GM23338 (cell line): ENCODE measurements at regions not wholly inside any gene's neighbourhood (a gene's known extent, or its start where the extent isn't known, plus 50 kb on each side); places are given as distances from the start of the nearest gene placed in this dataset.

Experiments used
- ATAC-seq: fragments of 200-7000 bp; cut with Tn5 transposase; 3 replicates; pipeline ENCODE4 v1.9.1; 2020
- DNase-seq: peaks from one replicate; pipeline ENCODE4 v3.0.0-alpha.2; 2015; ENCODE audit warnings: low spot score
- H2AFZ ChIP-seq: fragments of 200-600 bp; sonication (generic); 2 replicates; pipeline ENCODE4 v1.8.0; 2016; ENCODE audit warnings: antibody characterized with exemption, mild to moderate bottlenecking, moderate library complexity
- H3F3A ChIP-seq: fragments of 200-600 bp; sonication (generic); replicated peaks from 2 replicates; pipeline ENCODE4 v1.8.0; 2017; ENCODE audit warnings: antibody characterized with exemption, mixed run types, low read depth
- H3K27ac ChIP-seq: fragments of 200-600 bp; sonication (generic); 2 replicates; pipeline ENCODE4 v1.6.1; 2016; ENCODE audit warnings: low read depth
- H3K27me3 ChIP-seq: fragments of 200-600 bp; sonication (generic); 2 replicates; pipeline ENCODE4 v1.8.0; 2016; ENCODE audit warnings: mild to moderate bottlenecking, mixed run types, moderate library complexity; ENCODE audit not compliant: insufficient read depth
- H3K36me3 ChIP-seq: fragments of 200-600 bp; sonication (generic); 2 replicates; pipeline ENCODE4 v1.8.0; 2016; ENCODE audit warnings: mild to moderate bottlenecking; ENCODE audit not compliant: insufficient read depth
- H3K4me1 ChIP-seq: fragments of 200-600 bp; sonication (generic); 2 replicates; pipeline ENCODE4 v1.8.0; 2016; ENCODE audit warnings: mild to moderate bottlenecking, moderate library complexity; ENCODE audit not compliant: insufficient read depth
- H3K4me2 ChIP-seq: fragments of 200-600 bp; sonication (generic); 2 replicates; pipeline ENCODE4 v1.7.1; 2017; ENCODE audit warnings: mixed run types
- H3K4me3 ChIP-seq: fragments of 200-600 bp; sonication (generic); 2 replicates; pipeline ENCODE4 v1.6.1; 2016; ENCODE audit warnings: mixed run types
- H3K79me2 ChIP-seq: fragments of 200-600 bp; sonication (generic); replicated peaks from 2 replicates; pipeline ENCODE4 v1.8.0; 2017; ENCODE audit warnings: mild to moderate bottlenecking; ENCODE audit not compliant: insufficient read depth
- H3K9me2 ChIP-seq: fragments of 200-600 bp; sonication (generic); 2 replicates; pipeline ENCODE4 v1.8.0; 2017; ENCODE audit not compliant: insufficient read depth
- H4K20me1 ChIP-seq: fragments of 200-600 bp; sonication (generic); replicated peaks from 2 replicates; pipeline ENCODE4 v1.8.0; 2017; ENCODE audit warnings: mild to moderate bottlenecking; ENCODE audit not compliant: insufficient read depth
- H3K27ac Mint-ChIP-seq: 2 replicates; pipeline ENCODE4 v1.8.0; 2020; ENCODE audit warnings: inconsistent platforms, mild to moderate bottlenecking, moderate library complexity, mixed read lengths
- H3K27me3 Mint-ChIP-seq: 3 replicates; pipeline ENCODE4 v1.8.0; 2022; ENCODE audit warnings: low read depth, mild to moderate bottlenecking, moderate library complexity, mixed read lengths, inconsistent platforms; ENCODE audit not compliant: insufficient read depth, poor library complexity
- H3K36me3 Mint-ChIP-seq: 3 replicates; pipeline ENCODE4 v1.8.0; 2021; ENCODE audit warnings: low read depth, mild to moderate bottlenecking, inconsistent platforms, moderate library complexity, mixed read lengths
- H3K4me1 Mint-ChIP-seq: 3 replicates; pipeline ENCODE4 v1.8.0; 2020; ENCODE audit warnings: mild to moderate bottlenecking, inconsistent platforms, mixed read lengths
- H3K4me3 Mint-ChIP-seq: 3 replicates; pipeline ENCODE4 v1.8.0; 2021; ENCODE audit warnings: moderate library complexity, mild to moderate bottlenecking, inconsistent platforms, mixed read lengths
- H3K9me3 Mint-ChIP-seq: 3 replicates; pipeline ENCODE4 v1.8.0; 2020; ENCODE audit warnings: moderate library complexity, mild to moderate bottlenecking, inconsistent platforms, mixed read lengths
- CREB1 ChIP-seq: fragments of 250-450 bp; sonication (Bioruptor Pico); IDR thresholded peaks from 2 replicates; pipeline ENCODE4 v1.5.0; 2020; ENCODE audit warnings: low read depth, mild to moderate bottlenecking, moderate library complexity
- ETS1 ChIP-seq: IDR thresholded peaks from 2 replicates; pipeline ENCODE4 v1.6.1; 2016; ENCODE audit warnings: antibody characterized with exemption
- EZH2 ChIP-seq: fragments of 200-600 bp; sonication (generic); IDR thresholded peaks from one replicate; pipeline ENCODE4 v1.8.0; 2017; ENCODE audit warnings: antibody characterized with exemption, mild to moderate bottlenecking, low read depth; ENCODE audit not compliant: unreplicated experiment
- EZH2phosphoT487 ChIP-seq: fragments of 200-600 bp; sonication (generic); IDR thresholded peaks from one replicate; pipeline ENCODE4 v1.8.1; 2018; ENCODE audit warnings: antibody characterized with exemption; ENCODE audit not compliant: unreplicated experiment
- JUNB ChIP-seq: IDR thresholded peaks from one replicate; pipeline ENCODE4 v1.6.1; 2016; ENCODE audit warnings: antibody characterized with exemption; ENCODE audit not compliant: unreplicated experiment
- NANOG ChIP-seq: IDR thresholded peaks from 2 replicates; pipeline ENCODE4 v1.6.1; 2016; ENCODE audit warnings: antibody characterized with exemption, borderline replicate concordance
- POLR2AphosphoS5 ChIP-seq: IDR thresholded peaks from 2 replicates; pipeline ENCODE4 v1.6.1; 2016; ENCODE audit warnings: antibody characterized with exemption, low read depth
- REST ChIP-seq: IDR thresholded peaks from one replicate; pipeline ENCODE4 v1.6.1; 2018; ENCODE audit warnings: antibody characterized with exemption; ENCODE audit not compliant: unreplicated experiment
- STAT1 ChIP-seq: IDR thresholded peaks from one replicate; pipeline ENCODE4 v1.6.1; 2016; ENCODE audit warnings: antibody characterized with exemption; ENCODE audit not compliant: unreplicated experiment
- ZNF114 ChIP-seq: fragments of 250-450 bp; sonication (Bioruptor Pico); IDR thresholded peaks from 2 replicates; pipeline ENCODE4 v1.5.0; 2020; ENCODE audit warnings: mild to moderate bottlenecking, moderate library complexity
- ZNF331 ChIP-seq: fragments of 250-450 bp; sonication (Bioruptor Pico); IDR thresholded peaks from 2 replicates; pipeline ENCODE4 v1.5.0; 2020; ENCODE audit warnings: low read depth, mild to moderate bottlenecking, moderate library complexity
- ZNF462 ChIP-seq: fragments of 250-450 bp; sonication (Bioruptor Pico); IDR thresholded peaks from 2 replicates; pipeline ENCODE4 v1.5.0; 2020; ENCODE audit warnings: mild to moderate bottlenecking, moderate library complexity

DNA sequence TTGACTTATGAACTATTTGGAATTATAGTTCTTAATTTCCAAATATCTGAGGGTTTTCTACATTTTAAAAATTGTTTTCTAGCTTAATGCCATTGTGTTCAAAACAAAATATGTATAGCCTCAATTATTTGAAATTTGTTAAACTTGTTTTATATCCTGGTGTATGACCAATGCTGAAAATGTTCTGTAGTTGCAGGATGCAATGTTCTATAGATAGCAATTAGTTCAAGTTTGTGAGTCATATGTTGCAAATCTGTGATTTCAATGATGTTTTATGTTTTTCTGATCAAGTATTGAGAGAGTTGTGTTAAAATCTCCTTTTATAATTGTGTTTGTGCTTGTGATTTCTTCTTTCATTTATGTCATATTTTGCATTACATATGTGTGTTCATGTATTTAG, 517.5 kb downstream of the ADGRL2 start:
- H3K27ac ChIP-seq, result no peak overlapping the region
- DNase-seq, result no peak
- no peaks in the 10 kb centered on the region for H3F3A ChIP-seq
- H3K9me2 ChIP-seq, result no peaks in the 10 kb centered on the region; the same call in 1 of the 2 replicates
- no peaks in the 10 kb centered on the region for H3K4me1 ChIP-seq
- no peak overlapping the region for H3K4me3 ChIP-seq
- no peak for ATAC-seq
- Mint-ChIP-seq H3K36me3 (no peaks in the 10 kb centered on the region), H3K27me3 (no peaks in the 10 kb centered on the region), H3K27ac (no peak overlapping the region), H3K9me3 (no peaks in the 10 kb centered on the region), H3K4me1 (no peaks in the 10 kb centered on the region), H3K4me3 (no peak overlapping the region)
- no peak overlapping the region for H3K4me2 ChIP-seq
- no peaks in the 10 kb centered on the region for H3K27me3 ChIP-seq
- TF ChIP-seq NANOG (no peak), CREB1 (CRISPR knock-in tag) (no peak), STAT1 (no peak)
- H3K36me3 ChIP-seq, result no peaks in the 10 kb centered on the region
- no peak overlapping the region for H2AFZ ChIP-seq
- H4K20me1 ChIP-seq, result no peaks in the 10 kb centered on the region
- H3K79me2 ChIP-seq, result no peaks in the 10 kb centered on the region

DNA sequence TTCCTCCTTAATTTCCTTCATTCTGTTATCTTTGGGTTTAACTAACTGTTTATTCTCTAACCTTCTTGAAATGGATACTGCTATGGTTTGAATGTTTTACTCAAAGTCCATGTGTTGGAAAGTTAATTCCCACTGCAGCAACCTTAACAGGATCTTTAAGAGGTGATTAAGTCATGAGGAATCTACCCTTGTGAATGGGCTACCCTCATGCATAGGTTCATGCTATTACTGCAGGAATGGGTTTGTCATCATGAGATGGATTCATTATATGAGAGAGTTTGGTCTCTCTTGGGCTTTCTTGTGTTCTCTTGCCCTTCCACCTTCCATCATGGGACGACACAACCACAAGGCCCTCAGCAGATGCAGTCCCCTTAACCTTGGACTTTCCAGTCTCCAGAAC, 516.9 kb downstream of the ADGRL2 start:
- Histone ChIP-seq H3K36me3 (no peaks in the 10 kb centered on the region), H3K79me2 (no peaks in the 10 kb centered on the region), H3K4me1 (no peaks in the 10 kb centered on the region), H3K4me2 (no peak overlapping the region), H3K9me2 (no peaks in the 10 kb centered on the region; the same call in 1 of the 2 replicates), H3K27ac (no peak overlapping the region), H2AFZ (peak overlapping the region; percentile 50; the same call in 1 of the 2 replicates), H4K20me1 (no peaks in the 10 kb centered on the region), H3K4me3 (no peak overlapping the region), H3F3A (no peaks in the 10 kb centered on the region), H3K27me3 (no peaks in the 10 kb centered on the region)
- no peak overlapping the region for H3K4me3 Mint-ChIP-seq
- H3K4me1 Mint-ChIP-seq, result no peaks in the 10 kb centered on the region
- H3K27me3 Mint-ChIP-seq, result no peaks in the 10 kb centered on the region
- ATAC-seq (no peak), DNase-seq (no peak)
- no peaks in the 10 kb centered on the region for H3K36me3 Mint-ChIP-seq
- no peaks in the 10 kb centered on the region for H3K9me3 Mint-ChIP-seq
- H3K27ac Mint-ChIP-seq, result no peak overlapping the region
- TF ChIP-seq POLR2AphosphoS5 (no peak), EZH2 (no peak), JUNB (no peak), REST (no peak), NANOG (no peak), ZNF114 (CRISPR knock-in tag) (no peak), CREB1 (CRISPR knock-in tag) (no peak), EZH2phosphoT487 (no peak), ZNF462 (CRISPR knock-in tag) (no peak), ZNF331 (no peak), STAT1 (no peak), ETS1 (no peak)
